SK-N-SH treated with all-trans-retinoic acid at 6 μM for 48 hours (cell line): ENCODE measurements at regions not wholly inside any gene's neighbourhood (a gene's known extent, or its start where the extent isn't known, plus 50 kb on each side); places are given as distances from the start of the nearest gene placed in this dataset.

Experiments
- BACH2 ChIP-seq: fragments of 250-450 bp; sonication (Bioruptor Pico); IDR thresholded peaks from 2 replicates; pipeline ENCODE4 v1.9.0; 2021; ENCODE audit warnings: mild to moderate bottlenecking, borderline replicate concordance
- ISL1 ChIP-seq: fragments of 250-450 bp; sonication (Bioruptor Pico); IDR thresholded peaks from 2 replicates; pipeline ENCODE4 v2.1.2; 2022; ENCODE audit warnings: mild to moderate bottlenecking, moderate library complexity
- PATZ1 ChIP-seq: fragments of 250-450 bp; sonication (Bioruptor Pico); IDR thresholded peaks from 2 replicates; pipeline ENCODE4 v1.8.0; 2020; ENCODE audit warnings: mild to moderate bottlenecking, moderate library complexity, borderline replicate concordance
- TCF4 ChIP-seq: fragments of 250-450 bp; sonication (Bioruptor Pico); IDR thresholded peaks from 2 replicates; pipeline ENCODE4 v1.8.0; 2021; ENCODE audit warnings: mild to moderate bottlenecking, moderate library complexity, borderline replicate concordance
- ZFP3 ChIP-seq: fragments of 250-450 bp; sonication (Bioruptor Pico); IDR thresholded peaks from 2 replicates; pipeline ENCODE4 v1.5.0; 2020; ENCODE audit warnings: mild to moderate bottlenecking, moderate library complexity
- ZFP30 ChIP-seq: fragments of 450-650 bp; formaldehyde crosslinking; IDR thresholded peaks from 2 replicates; pipeline ENCODE4 v1.5.0; 2022; ENCODE audit warnings: mild to moderate bottlenecking, moderate library complexity
- ZNF565 ChIP-seq: fragments of 450-650 bp; formaldehyde crosslinking; conservative IDR thresholded peaks from 2 replicates; pipeline ENCODE4 v1.5.0; 2020; ENCODE audit warnings: low read depth, mild to moderate bottlenecking, moderate library complexity
- ZNF70 ChIP-seq: fragments of 450-650 bp; formaldehyde crosslinking; IDR thresholded peaks from 2 replicates; pipeline ENCODE4 v1.5.0; 2020; ENCODE audit warnings: mild to moderate bottlenecking, moderate library complexity

- TF ChIP-seq BACH2 = no peak
- TF ChIP-seq ZNF565 (CRISPR knock-in tag) = no peak
- no peak for TF ChIP-seq ISL1
- TF ChIP-seq TCF4 (CRISPR knock-in tag) = no peak
- no peak for TF ChIP-seq ZFP3 (CRISPR knock-in tag)
- no peak for TF ChIP-seq ZNF70 (CRISPR knock-in tag)
- no peak for TF ChIP-seq ZFP30 (CRISPR knock-in tag)
- no peak for TF ChIP-seq PATZ1 (CRISPR knock-in tag)
Observed at GRCh38 chr6:169156108-169156792, 97.4 kb downstream of the THBS2 start.
